ENCODE measurements at regions not wholly inside any gene's neighbourhood (a gene's known extent, or its start where the extent isn't known, plus 50 kb on each side); places are given as distances from the start of the nearest gene placed in this dataset.

- ATAC-seq (no peak), FAIRE-seq (no peak), DNase-seq (ENCODE audit: extremely low read depth in 1 of 4, low spot score in 3 of 4) (no peak)
- BruUV-seq (replicated peaks) = no TSS peak
- Histone ChIP-seq H3K27ac (ENCODE audit: extremely low read depth, low read depth, low read length) (no peak overlapping the region), H3K9me3 (replicated peaks; ENCODE audit: control insufficient read depth, insufficient read depth, low read depth, low read length) (no peaks in the 10 kb centered on the region; the same call in 1 of the 2 replicates), H3K27me3 (ENCODE audit: control insufficient read depth in 2 of 2, insufficient read depth in 2 of 2, low read length in 2 of 2) (no peaks in the 10 kb centered on the region), H3K9ac (ENCODE audit: insufficient read depth in 1 of 2, low read depth in 2 of 2, low read length in 2 of 2) (no peak overlapping the region), H3K4me3 (no peak overlapping the region), H2AFZ (ENCODE audit: low read depth, low read length) (no peak overlapping the region), H4K20me1 (replicated peaks; ENCODE audit: control insufficient read depth, insufficient read depth, low read length) (no peaks in the 10 kb centered on the region), H3K9me1 (ENCODE audit: control insufficient read depth, insufficient read depth, low read length) (no peaks in the 10 kb centered on the region), H3K4me1 (replicated peaks in 1 of 2; ENCODE audit: control insufficient read depth in 2 of 2, insufficient read depth in 2 of 2, low read length in 2 of 2) (no peaks in the 10 kb centered on the region), H3K4me2 (ENCODE audit: insufficient read depth, low read length) (no peak overlapping the region), H3K79me2 (ENCODE audit: control insufficient read depth, insufficient read depth, low read length) (no peaks in the 10 kb centered on the region), H3K36me3 (ENCODE audit: control insufficient read depth, insufficient read depth, low read length) (no peaks in the 10 kb centered on the region)
- intact Hi-C loops (cut with micrococcal nuclease) = no loop called here
- CTCF ChIA-PET (ENCODE audit: low intra/inter-chr PET ratio) = no interaction called here
- TF ChIP-seq ID3 (CRISPR knock-in tag; IDR thresholded peaks at IDR 0.05) (no peak), ID3 (tag; IDR thresholded peaks at IDR 0.05) (no peak), HOXB6 (CRISPR knock-in tag; IDR thresholded peaks at IDR 0.05; ENCODE audit: borderline replicate concordance) (no peak), EWSR1 (IDR thresholded peaks at IDR 0.05; ENCODE audit: borderline replicate concordance, low read depth, partially characterized antibody) (no peak), ZKSCAN3 (CRISPR knock-in tag; IDR thresholded peaks at IDR 0.05) (no peak), SRF (CRISPR knock-in tag; IDR thresholded peaks at IDR 0.05) (no peak), STAT5A (IDR thresholded peaks at IDR 0.05; ENCODE audit: borderline replicate concordance, low read length) (no peak), ETV1 (tag; conservative IDR thresholded peaks at IDR 0.05; ENCODE audit: low read depth) (no peak), TBL1XR1 (IDR thresholded peaks at IDR 0.05; ENCODE audit: low read length in 2 of 2) (no peak)
- in situ Hi-C loops (cut with MboI) = no loop called here
- WGBS (ENCODE audit: insufficient coverage, low coverage, missing lambda C conversion rate) = 7% methylated on average over 11 of the region's 11 CpGs
- POLR2A ChIA-PET = no interaction called here
These were observed 236.9 kb downstream of the SHOX start for GRCh38 chrX:867502-867901.
